ENCODE measurements at regions not wholly inside any gene's neighbourhood (a gene's known extent, or its start where the extent isn't known, plus 50 kb on each side); places are given as distances from the start of the nearest gene placed in this dataset.
"Not testable (repeated sequence)": the region's sequence is repeated elsewhere in the genome, so short reads cannot be mapped to it uniquely, and the experiment has no call there.

DNA sequence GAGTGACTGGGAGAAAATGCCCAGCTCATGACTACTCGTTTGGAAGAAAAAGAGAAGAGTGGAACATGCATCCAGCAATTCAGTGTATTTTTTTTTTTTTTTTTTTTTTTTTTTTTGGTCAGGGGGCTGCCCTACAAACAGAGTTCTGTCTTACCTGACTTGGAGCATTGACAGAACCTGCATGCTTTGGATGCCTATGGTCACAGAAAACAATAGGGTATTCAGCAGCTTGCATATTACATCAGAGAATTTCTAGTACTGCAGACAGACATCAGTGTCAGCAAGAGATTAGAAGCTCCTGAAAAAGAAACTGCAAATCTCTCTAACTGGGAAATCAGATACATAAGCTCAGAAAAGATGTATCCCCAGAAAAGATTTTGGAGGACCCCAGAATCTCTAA, 139.9 kb upstream of the FAM240B start:
- TF ChIP-seq, protein P1, sequence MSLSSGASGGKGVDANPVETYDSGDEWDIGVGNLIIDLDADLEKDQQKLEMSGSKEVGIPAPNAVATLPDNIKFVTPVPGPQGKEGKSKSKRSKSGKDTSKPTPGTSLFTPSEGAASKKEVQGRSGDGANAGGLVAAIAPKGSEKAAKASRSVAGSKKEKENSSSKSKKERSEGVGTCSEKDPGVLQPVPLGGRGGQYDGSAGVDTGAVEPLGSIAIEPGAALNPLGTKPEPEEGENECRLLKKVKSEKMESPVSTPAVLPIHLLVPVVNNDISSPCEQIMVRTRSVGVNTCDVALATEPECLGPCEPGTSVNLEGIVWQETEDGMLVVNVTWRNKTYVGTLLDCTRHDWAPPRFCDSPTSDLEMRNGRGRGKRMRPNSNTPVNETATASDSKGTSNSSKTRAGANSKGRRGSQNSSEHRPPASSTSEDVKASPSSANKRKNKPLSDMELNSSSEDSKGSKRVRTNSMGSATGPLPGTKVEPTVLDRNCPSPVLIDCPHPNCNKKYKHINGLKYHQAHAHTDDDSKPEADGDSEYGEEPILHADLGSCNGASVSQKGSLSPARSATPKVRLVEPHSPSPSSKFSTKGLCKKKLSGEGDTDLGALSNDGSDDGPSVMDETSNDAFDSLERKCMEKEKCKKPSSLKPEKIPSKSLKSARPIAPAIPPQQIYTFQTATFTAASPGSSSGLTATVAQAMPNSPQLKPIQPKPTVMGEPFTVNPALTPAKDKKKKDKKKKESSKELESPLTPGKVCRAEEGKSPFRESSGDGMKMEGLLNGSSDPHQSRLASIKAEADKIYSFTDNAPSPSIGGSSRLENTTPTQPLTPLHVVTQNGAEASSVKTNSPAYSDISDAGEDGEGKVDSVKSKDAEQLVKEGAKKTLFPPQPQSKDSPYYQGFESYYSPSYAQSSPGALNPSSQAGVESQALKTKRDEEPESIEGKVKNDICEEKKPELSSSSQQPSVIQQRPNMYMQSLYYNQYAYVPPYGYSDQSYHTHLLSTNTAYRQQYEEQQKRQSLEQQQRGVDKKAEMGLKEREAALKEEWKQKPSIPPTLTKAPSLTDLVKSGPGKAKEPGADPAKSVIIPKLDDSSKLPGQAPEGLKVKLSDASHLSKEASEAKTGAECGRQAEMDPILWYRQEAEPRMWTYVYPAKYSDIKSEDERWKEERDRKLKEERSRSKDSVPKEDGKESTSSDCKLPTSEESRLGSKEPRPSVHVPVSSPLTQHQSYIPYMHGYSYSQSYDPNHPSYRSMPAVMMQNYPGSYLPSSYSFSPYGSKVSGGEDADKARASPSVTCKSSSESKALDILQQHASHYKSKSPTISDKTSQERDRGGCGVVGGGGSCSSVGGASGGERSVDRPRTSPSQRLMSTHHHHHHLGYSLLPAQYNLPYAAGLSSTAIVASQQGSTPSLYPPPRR (CRISPR knock-in tag; IDR thresholded peaks at IDR 0.05; ENCODE audit: borderline replicate concordance) = not testable (repeated sequence)
- not testable (repeated sequence) for TF ChIP-seq NCOA2 (CRISPR knock-in tag; IDR thresholded peaks at IDR 0.05); POLR2A (IDR thresholded peaks at IDR 0.05; ENCODE audit: insufficient read depth in 1 of 2, low read depth in 2 of 2, low read length in 2 of 2)
- TF ChIP-seq, protein P2, sequence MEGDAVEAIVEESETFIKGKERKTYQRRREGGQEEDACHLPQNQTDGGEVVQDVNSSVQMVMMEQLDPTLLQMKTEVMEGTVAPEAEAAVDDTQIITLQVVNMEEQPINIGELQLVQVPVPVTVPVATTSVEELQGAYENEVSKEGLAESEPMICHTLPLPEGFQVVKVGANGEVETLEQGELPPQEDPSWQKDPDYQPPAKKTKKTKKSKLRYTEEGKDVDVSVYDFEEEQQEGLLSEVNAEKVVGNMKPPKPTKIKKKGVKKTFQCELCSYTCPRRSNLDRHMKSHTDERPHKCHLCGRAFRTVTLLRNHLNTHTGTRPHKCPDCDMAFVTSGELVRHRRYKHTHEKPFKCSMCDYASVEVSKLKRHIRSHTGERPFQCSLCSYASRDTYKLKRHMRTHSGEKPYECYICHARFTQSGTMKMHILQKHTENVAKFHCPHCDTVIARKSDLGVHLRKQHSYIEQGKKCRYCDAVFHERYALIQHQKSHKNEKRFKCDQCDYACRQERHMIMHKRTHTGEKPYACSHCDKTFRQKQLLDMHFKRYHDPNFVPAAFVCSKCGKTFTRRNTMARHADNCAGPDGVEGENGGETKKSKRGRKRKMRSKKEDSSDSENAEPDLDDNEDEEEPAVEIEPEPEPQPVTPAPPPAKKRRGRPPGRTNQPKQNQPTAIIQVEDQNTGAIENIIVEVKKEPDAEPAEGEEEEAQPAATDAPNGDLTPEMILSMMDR (CRISPR knock-in tag; IDR thresholded peaks at IDR 0.05) = not testable (repeated sequence)

Data from HepG2 (cell line).